ENCODE measurements at regions not wholly inside any gene's neighbourhood (a gene's known extent, or its start where the extent isn't known, plus 50 kb on each side); places are given as distances from the start of the nearest gene placed in this dataset.

DNA sequence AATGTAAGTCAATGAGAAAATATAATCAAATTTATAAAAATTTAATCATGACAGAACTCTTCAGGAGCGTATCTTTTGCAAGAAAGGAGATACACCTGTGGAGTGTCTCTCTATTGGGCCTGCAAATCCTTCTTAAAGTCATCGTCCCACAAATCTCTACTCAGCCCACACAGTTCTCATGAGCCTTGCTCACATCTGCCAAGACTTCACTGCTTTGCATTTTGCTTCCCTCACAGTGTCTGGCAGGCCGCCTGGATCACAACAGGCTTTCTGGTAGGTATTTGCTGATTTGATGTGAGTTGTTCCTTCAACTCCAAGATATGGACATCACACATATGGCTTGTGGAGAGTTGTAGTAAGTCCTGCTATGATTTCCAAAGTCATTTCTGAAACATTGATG lies 183.1 kb upstream of the ARX start:
- DNase-seq (ENCODE audit: low spot score in 2 of 2), result no peak
- no peak overlapping the region for H3K4me3 Mint-ChIP-seq
- no peak for ATAC-seq (ENCODE audit: low read depth)
- no peaks in the 10 kb centered on the region for H3K36me3 Mint-ChIP-seq
- H3K27me3 Mint-ChIP-seq, result peaks cover 2% of the 10 kb centered on the region
- no peak overlapping the region for H3K27ac Mint-ChIP-seq
- H3K9me3 Mint-ChIP-seq, result no peaks in the 10 kb centered on the region
- H3K4me1 Mint-ChIP-seq, result no peaks in the 10 kb centered on the region

DNA sequence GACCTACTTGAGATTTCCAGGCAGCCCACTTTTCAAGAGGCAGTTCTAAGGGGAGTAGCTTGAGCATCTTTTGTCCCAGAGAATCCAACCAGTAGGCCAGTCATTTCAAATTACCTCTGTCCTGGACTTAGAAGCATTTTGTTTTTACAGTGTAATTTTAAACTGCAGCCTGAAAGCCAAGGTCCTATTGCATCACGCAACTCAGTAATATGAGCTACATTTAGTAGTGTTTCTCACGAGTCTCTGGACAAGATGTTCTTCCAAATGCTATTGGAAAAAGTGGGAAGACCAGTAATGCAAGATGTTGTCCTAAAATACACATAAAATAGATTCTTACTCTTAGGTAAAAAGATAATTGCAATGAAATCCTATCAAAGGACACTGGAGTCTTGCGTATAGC lies 182.5 kb upstream of the ARX start:
- no peaks in the 10 kb centered on the region for H3K36me3 Mint-ChIP-seq
- H3K27me3 Mint-ChIP-seq, result peaks cover 2% of the 10 kb centered on the region
- no peak for DNase-seq (ENCODE audit: low spot score in 2 of 2)
- ATAC-seq (ENCODE audit: low read depth), result no peak
- H3K4me3 Mint-ChIP-seq, result no peak overlapping the region
- H3K4me1 Mint-ChIP-seq, result no peaks in the 10 kb centered on the region
- H3K27ac Mint-ChIP-seq, result no peak overlapping the region
- no peaks in the 10 kb centered on the region for H3K9me3 Mint-ChIP-seq

DNA sequence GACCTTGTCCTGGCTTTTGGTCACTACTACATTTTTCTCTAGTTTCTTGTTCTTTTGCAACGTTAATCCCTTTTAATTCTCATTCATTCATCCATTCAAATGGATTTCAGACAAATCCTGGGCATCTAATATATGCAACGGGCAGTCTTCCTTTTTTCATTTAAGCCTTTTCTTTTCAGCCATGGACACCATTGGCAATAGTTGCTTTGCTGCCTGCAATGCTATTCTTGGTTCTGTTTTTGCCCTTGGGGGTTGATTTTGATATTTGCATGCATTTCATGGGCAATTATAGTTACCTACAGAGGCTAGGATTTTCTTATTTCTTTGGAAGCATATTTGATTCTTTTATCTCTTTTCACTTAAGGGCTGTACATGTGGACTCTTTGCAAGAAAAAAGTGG lies 180.5 kb upstream of the ARX start:
- Mint-ChIP-seq H3K4me3 (no peak overlapping the region), H3K27ac (no peak overlapping the region), H3K9me3 (no peaks in the 10 kb centered on the region), H3K36me3 (no peaks in the 10 kb centered on the region), H3K27me3 (peaks cover 2% of the 10 kb centered on the region), H3K4me1 (no peaks in the 10 kb centered on the region)
- ATAC-seq (ENCODE audit: low read depth), result no peak
- no peak for DNase-seq (ENCODE audit: low spot score in 2 of 2)

DNA sequence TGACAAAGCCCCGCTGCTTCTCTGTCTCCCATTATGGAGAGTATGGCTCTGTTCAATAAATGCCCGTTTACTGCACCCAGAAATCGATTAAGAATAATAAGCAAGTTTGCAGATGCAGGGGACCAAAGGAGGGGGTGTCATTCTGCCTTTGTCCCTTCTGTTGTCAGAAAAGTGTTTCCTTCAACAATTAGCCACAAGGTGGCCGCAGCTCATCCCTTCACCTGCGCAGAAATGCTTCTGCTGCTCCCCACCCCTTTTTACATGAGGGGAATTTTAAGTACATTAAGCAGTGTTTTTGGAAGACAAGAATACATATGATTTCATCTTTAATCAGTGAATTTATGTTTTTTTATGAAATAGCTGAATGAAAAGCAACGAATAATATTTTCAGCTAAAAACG lies 175.6 kb upstream of the ARX start:
- H3K27me3 Mint-ChIP-seq, result no peaks in the 10 kb centered on the region
- ATAC-seq (ENCODE audit: low read depth) (no peak), DNase-seq (ENCODE audit: low spot score in 2 of 2) (no peak)
- H3K4me1 Mint-ChIP-seq, result no peaks in the 10 kb centered on the region
- no peak overlapping the region for H3K4me3 Mint-ChIP-seq
- peaks cover 6% of the 10 kb centered on the region for H3K9me3 Mint-ChIP-seq
- H3K36me3 Mint-ChIP-seq, result no peaks in the 10 kb centered on the region
- no peak overlapping the region for H3K27ac Mint-ChIP-seq

DNA sequence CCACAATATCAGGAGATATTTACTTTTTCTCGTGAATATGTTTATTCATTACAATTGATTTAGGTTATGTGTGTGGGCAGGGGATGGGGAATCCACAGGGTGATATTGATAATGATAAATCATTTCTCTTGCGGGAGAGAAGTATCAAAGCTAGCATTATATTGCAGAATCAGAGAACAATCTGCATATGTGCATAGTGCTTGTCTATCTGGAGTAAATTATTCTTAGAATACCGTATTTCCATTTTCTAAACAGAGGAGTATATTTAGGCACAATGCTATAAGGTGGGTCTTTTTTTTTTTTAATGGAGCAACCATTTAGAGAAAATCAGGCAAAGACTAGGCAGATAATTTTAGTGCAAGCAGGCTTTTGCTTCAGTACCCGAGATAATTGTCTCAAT lies 166.0 kb upstream of the ARX start:
- Mint-ChIP-seq H3K9me3 (peaks cover 2% of the 10 kb centered on the region), H3K4me1 (no peaks in the 10 kb centered on the region), H3K27me3 (no peaks in the 10 kb centered on the region), H3K4me3 (no peak overlapping the region), H3K36me3 (no peaks in the 10 kb centered on the region), H3K27ac (no peak overlapping the region)
- DNase-seq (ENCODE audit: low spot score in 2 of 2), result no peak
- no peak for ATAC-seq (ENCODE audit: low read depth)

DNA sequence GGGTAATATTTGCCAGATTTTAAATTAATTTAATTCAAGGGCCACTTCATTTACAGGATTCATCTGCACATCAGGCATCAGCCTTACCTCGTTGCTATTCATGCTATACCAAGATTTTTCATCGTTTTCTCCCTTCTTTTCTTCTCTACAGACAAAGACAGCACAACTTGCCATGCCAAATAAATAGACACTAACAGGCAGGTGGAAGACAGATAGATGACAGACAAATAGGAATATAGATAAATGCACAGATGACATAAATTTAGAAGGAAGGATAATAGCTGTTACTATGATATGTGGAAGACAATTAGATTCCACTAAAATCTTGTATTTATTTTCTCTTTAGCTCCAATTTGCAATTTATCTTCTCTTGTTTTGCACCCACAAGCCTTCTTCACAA lies 164.5 kb upstream of the ARX start:
- no peaks in the 10 kb centered on the region for H3K27me3 Mint-ChIP-seq

DNA sequence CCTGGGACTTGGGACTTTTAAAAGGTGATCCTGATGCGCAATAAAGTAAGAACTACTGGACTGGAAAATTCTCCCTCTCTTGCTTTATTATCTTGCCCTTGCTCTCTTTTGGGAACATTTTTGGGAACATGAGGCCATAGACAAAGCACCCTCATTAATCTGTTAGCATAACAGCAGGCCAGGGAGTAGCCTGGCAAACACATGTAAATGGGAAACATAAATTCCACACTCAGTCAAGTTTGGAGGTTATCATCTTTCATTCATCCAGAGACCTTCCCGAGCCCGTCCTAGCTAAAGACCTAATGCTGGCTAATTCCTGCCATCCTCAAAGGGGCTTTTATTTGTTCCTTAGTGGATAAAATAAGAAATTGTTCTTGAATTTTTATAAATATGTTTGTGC lies 162.8 kb upstream of the ARX start:
- ATAC-seq (ENCODE audit: low read depth) (no peak), DNase-seq (ENCODE audit: low spot score in 2 of 2) (no peak)
- peaks cover 3% of the 10 kb centered on the region for H3K27me3 Mint-ChIP-seq
- H3K36me3 Mint-ChIP-seq, result no peaks in the 10 kb centered on the region
- H3K4me3 Mint-ChIP-seq, result no peak overlapping the region
- H3K27ac Mint-ChIP-seq, result no peak overlapping the region
- peaks cover 2% of the 10 kb centered on the region for H3K9me3 Mint-ChIP-seq
- H3K4me1 Mint-ChIP-seq, result no peaks in the 10 kb centered on the region

More for the DNA sequence above, 164.5 kb upstream of the ARX start:
- H3K36me3 Mint-ChIP-seq, result no peaks in the 10 kb centered on the region
- no peak for DNase-seq (ENCODE audit: low spot score in 2 of 2)
- H3K4me1 Mint-ChIP-seq, result no peaks in the 10 kb centered on the region
- peaks cover 2% of the 10 kb centered on the region for H3K9me3 Mint-ChIP-seq
- no peak overlapping the region for H3K27ac Mint-ChIP-seq
- ATAC-seq (ENCODE audit: low read depth), result no peak
- H3K4me3 Mint-ChIP-seq, result no peak overlapping the region

DNA sequence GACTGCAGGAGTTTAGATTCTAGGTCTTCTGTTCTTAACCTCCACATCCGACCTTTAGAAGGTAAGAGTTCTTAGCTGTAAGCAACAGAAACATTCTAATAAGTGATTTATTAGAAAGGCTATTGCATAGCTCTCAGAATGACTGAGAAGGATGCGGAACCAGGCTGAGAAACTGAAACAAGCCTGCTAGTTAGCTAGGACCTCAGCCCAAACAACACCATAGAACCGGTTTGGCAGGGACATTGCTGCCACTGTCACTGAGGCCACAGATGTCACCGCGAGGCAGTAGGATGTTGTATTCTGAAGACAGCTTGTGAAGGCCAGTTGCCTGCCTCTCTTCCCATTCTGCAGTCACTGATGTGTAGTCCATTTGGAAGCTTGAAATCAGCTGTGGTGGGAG lies 160.0 kb upstream of the ARX start:
- Mint-ChIP-seq H3K4me3 (no peak overlapping the region), H3K27me3 (peaks cover 3% of the 10 kb centered on the region), H3K27ac (no peak overlapping the region), H3K9me3 (peaks cover 2% of the 10 kb centered on the region), H3K4me1 (no peaks in the 10 kb centered on the region), H3K36me3 (no peaks in the 10 kb centered on the region)
- ATAC-seq (ENCODE audit: low read depth) (no peak), DNase-seq (ENCODE audit: low spot score in 2 of 2) (no peak)

DNA sequence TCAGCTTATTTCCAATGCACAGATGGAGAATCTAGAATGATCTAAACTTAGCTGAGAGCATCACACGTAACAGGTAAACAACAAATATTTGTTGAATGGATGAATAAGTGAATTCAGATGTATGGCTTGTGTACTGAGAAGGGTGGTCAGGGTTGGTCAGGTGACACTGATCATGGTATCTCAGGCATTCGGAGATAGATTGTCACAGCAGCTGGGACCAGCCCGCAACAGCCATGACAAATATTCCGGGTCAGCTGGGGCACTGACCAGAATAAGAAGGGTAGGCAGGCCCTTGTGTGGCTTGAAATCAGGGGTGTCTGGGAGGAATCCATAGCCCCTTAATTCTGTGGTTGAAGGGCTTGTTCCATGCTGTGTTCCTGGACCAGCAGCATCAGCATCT lies 159.4 kb upstream of the ARX start:
- DNase-seq (ENCODE audit: low spot score in 2 of 2) (no peak), ATAC-seq (ENCODE audit: low read depth) (no peak)
- Mint-ChIP-seq H3K4me1 (no peaks in the 10 kb centered on the region), H3K36me3 (no peaks in the 10 kb centered on the region), H3K27me3 (peaks cover 3% of the 10 kb centered on the region), H3K4me3 (no peak overlapping the region), H3K27ac (no peak overlapping the region), H3K9me3 (no peaks in the 10 kb centered on the region)

DNA sequence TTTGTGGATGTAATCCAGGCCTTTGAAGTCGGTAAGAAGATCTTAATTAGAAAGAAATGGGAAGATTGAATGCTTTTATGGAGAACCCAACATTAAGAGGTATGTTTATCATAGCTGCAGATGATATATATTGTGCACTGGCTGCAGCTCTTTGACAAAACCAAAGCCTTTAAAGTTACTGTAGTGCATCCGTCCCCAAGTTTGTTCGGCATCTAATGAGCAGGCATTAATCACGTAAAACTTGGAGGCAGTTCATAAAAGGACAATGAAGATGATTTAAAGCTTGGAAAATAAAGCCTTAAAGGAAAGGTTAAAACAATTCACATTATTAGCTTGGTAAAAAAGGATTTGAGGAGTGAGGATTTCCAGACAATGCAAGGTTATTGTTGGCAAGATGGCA lies 150.8 kb upstream of the ARX start:
- H3K4me3 Mint-ChIP-seq, result no peak overlapping the region
- no peak overlapping the region for H3K27ac Mint-ChIP-seq
- H3K9me3 Mint-ChIP-seq, result no peaks in the 10 kb centered on the region
- H3K36me3 Mint-ChIP-seq, result no peaks in the 10 kb centered on the region
- no peaks in the 10 kb centered on the region for H3K4me1 Mint-ChIP-seq
- peaks cover 2% of the 10 kb centered on the region for H3K27me3 Mint-ChIP-seq
- ATAC-seq (ENCODE audit: low read depth) (no peak), DNase-seq (ENCODE audit: low spot score in 2 of 2) (no peak)

DNA sequence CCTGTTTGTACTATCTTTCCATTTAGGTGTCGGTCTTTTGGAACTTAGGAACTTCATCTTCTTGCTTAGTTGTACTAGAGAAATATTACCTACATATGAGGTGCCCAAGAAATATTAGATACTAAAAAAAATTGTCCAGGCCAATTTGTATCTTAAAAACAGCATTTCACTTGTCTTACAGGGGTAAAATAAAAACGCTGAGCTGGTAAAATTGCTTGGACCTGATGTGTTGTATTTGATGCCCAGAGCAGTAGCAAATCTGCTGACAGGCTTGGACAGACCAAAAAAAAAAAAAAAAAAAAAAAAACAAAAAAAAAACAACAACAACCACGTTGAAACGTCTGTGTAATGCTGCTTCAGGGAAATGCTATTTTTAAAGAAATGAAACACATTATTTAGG lies 150.4 kb upstream of the ARX start:
- DNase-seq (ENCODE audit: low spot score in 2 of 2), result no peak
- Mint-ChIP-seq H3K36me3 (no peaks in the 10 kb centered on the region), H3K9me3 (no peaks in the 10 kb centered on the region), H3K27ac (no peak overlapping the region), H3K4me3 (no peak overlapping the region), H3K27me3 (peaks cover 2% of the 10 kb centered on the region), H3K4me1 (no peaks in the 10 kb centered on the region)
- no peak for ATAC-seq (ENCODE audit: low read depth)

DNA sequence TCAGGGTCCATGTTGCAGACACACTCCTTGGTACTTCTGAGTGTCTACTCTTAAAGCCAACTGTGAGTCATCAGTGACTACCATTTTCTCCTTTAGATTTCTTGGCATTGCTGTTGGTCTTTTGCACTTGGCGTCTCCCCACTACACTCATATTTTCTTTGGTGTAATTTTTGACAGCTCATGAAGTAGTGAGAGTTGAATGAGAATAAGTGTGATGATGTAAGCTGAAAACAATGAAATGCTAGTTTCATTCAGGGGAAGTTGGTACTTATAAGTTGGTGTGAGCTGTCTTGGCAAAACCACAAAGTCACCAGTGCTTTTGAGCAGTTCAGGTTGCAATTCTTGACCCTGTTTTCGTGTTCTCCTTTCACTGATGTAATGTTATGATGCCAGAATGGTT lies 142.9 kb upstream of the ARX start:
- DNase-seq (ENCODE audit: low spot score in 2 of 2), result no peak
- peaks cover 4% of the 10 kb centered on the region for H3K27me3 Mint-ChIP-seq
- no peak overlapping the region for H3K4me3 Mint-ChIP-seq
- no peaks in the 10 kb centered on the region for H3K36me3 Mint-ChIP-seq
- no peaks in the 10 kb centered on the region for H3K9me3 Mint-ChIP-seq
- H3K4me1 Mint-ChIP-seq, result no peaks in the 10 kb centered on the region
- H3K27ac Mint-ChIP-seq, result no peak overlapping the region
- ATAC-seq (ENCODE audit: low read depth), result no peak

DNA sequence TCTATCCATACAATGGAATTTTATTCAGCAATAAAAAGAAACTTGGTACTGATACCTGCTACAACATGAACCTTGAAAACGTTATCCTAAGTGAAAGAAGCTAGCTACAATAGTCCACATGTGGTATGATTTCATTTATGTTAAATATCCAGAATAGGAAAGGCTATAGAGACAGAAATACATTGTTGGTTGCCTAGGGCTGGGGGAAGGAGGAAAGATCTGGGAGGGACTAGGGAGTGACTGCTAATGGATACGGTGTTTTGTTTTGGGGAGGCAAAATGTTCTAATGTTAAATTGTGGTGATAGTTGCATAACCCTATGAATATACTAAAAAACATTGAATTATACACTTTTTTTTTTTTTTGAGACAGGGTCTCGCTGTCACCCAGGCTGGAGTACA lies 141.1 kb upstream of the ARX start:
- Mint-ChIP-seq H3K9me3 (no peaks in the 10 kb centered on the region), H3K4me1 (no peaks in the 10 kb centered on the region), H3K4me3 (no peak overlapping the region)

DNA sequence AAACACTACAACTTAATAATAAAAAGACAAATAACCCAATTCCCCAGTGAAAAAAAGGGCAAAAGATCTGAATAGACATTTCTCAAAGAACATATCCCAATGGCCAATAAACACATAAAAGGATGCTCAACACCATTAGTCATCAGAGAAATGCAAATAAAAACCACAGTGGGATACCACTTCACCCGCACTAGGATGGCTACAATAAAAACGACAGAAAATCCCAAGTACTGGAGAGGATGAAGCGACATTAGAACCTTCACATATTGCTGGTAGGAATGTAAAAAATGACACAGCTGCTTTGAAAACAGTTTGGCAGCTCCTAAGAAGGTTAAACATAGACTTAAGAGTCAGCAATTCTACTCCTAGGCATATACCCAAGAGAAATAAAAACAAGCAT lies 140.6 kb upstream of the ARX start:
- Mint-ChIP-seq H3K4me1 (peaks cover 3% of the 10 kb centered on the region), H3K27me3 (peaks cover 4% of the 10 kb centered on the region), H3K27ac (no peak overlapping the region), H3K9me3 (no peaks in the 10 kb centered on the region), H3K36me3 (no peaks in the 10 kb centered on the region), H3K4me3 (no peak overlapping the region)
- ATAC-seq (ENCODE audit: low read depth), result no peak
- no peak for DNase-seq (ENCODE audit: low spot score in 2 of 2)

More for the DNA sequence above, 141.1 kb upstream of the ARX start:
- H3K27ac Mint-ChIP-seq, result no peak overlapping the region
- DNase-seq (ENCODE audit: low spot score in 2 of 2), result no peak
- H3K27me3 Mint-ChIP-seq, result peaks cover 4% of the 10 kb centered on the region
- ATAC-seq (ENCODE audit: low read depth), result no peak
- H3K36me3 Mint-ChIP-seq, result no peaks in the 10 kb centered on the region

DNA sequence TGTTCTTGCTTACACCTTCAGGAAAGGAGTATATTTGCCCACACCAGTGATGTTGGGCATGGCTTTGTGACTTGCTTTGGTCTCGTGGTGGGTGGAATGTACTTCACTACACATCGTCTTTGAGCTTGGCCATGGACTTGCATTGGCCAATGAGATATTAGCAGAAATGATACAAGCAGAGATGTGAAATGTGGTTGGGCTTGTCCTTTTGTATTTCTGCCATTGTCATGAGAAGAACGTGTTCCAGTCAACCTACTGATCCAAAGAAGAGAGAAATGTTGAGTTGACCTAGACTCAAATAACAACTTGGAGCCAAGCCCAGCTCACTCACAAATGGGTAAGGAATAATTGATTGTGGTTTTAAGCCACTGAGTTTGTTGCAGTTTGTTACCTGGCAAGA lies 138.4 kb upstream of the ARX start:
- no peak overlapping the region for H3K27ac Mint-ChIP-seq
- peaks cover 3% of the 10 kb centered on the region for H3K4me1 Mint-ChIP-seq
- H3K27me3 Mint-ChIP-seq, result peaks cover 4% of the 10 kb centered on the region

DNA sequence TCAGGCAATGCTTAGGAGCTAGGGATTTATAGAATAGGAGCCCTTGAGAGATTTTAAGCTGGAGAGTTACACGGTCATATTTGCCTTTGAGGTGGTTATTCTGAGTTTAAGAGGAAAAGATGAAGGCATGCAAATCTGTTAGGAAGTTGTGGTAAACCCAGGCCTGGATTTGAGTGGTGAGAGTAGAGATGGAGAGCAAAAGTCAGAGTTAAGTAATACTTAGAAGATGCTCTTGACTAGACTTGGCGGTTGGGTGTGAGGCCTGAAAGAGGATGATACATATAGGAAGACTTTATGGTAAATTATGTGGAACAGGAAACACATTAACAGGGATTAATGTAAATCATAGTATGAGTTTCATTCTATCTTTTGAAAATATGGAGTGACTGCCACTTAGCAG lies 136.0 kb upstream of the ARX start:
- Mint-ChIP-seq H3K36me3 (no peaks in the 10 kb centered on the region), H3K27ac (no peak overlapping the region), H3K27me3 (peaks cover 4% of the 10 kb centered on the region), H3K4me3 (no peak overlapping the region), H3K9me3 (no peaks in the 10 kb centered on the region), H3K4me1 (peaks cover 3% of the 10 kb centered on the region)
- no peak for ATAC-seq (ENCODE audit: low read depth)
- no peak for DNase-seq (ENCODE audit: low spot score in 2 of 2)

More for the DNA sequence above, 138.4 kb upstream of the ARX start:
- no peaks in the 10 kb centered on the region for H3K9me3 Mint-ChIP-seq
- DNase-seq (ENCODE audit: low spot score in 2 of 2) (no peak), ATAC-seq (ENCODE audit: low read depth) (no peak)
- H3K36me3 Mint-ChIP-seq, result no peaks in the 10 kb centered on the region
- no peak overlapping the region for H3K4me3 Mint-ChIP-seq
